ENCODE measurements at regions not wholly inside any gene's neighbourhood (a gene's known extent, or its start where the extent isn't known, plus 50 kb on each side); places are given as distances from the start of the nearest gene placed in this dataset.

DNA sequence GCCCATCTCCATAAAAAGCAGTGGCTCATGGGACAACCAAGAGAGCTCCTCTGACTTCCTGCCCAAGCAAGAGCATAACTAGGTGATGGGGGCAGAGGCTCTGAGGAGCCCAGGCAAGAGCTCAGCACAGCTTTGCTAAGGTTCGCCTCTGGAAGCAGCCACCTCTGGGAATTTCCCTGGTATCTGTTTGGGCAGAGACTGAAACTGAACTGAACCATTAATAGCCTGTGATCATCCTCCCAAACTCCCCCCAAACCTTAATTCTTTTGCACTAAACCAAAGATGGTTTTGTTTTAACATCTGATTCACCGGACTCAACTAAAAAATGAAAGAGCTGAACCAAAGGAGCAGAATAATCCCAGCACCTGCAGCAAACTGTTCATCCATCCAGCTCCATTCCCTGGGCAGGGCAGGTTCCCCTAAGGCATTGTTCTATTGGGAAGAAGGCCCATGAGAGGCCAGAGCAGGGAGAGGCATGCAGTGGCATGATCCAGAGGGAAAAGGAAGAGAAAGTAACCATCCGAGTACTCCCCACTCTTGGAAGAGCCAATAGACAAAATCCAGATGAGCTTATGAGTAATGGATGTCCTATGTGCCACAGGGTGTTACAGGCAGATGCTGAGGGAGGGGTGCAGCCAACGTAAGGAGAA is 77.8 kb upstream of the KAZN start:
- CTCF ChIA-PET = no interaction called here
- BruUV-seq (replicated peaks) = no TSS peak

DNA sequence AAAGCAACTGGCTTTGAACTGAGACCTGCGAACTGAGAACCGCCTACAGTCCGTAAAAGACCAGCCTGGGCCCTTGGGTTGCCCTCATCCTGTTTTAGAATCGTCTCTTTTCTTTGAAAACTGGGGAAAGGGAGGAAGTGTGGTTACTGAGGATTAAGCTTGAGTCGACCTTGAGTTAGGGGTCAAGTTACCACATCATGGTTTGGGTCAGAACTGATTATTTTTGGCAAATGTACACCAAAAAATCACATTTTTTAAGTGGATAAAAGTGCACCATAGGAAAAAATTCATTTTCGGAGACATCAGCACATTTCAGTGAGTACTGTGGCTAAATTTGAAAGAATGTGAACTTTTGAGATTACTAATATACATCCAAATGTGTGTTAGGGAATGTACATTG is 76.9 kb upstream of the KAZN start:
- TF ChIP-seq EZH2 (IDR thresholded peaks at IDR 0.05; ENCODE audit: low read depth) = no peak
- TF ChIP-seq, protein P1, sequence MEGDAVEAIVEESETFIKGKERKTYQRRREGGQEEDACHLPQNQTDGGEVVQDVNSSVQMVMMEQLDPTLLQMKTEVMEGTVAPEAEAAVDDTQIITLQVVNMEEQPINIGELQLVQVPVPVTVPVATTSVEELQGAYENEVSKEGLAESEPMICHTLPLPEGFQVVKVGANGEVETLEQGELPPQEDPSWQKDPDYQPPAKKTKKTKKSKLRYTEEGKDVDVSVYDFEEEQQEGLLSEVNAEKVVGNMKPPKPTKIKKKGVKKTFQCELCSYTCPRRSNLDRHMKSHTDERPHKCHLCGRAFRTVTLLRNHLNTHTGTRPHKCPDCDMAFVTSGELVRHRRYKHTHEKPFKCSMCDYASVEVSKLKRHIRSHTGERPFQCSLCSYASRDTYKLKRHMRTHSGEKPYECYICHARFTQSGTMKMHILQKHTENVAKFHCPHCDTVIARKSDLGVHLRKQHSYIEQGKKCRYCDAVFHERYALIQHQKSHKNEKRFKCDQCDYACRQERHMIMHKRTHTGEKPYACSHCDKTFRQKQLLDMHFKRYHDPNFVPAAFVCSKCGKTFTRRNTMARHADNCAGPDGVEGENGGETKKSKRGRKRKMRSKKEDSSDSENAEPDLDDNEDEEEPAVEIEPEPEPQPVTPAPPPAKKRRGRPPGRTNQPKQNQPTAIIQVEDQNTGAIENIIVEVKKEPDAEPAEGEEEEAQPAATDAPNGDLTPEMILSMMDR (conservative IDR thresholded peaks at IDR 0.05) = no peak
- ChIA-PET CTCF (no interaction called here), POLR2A (ENCODE audit: unreplicated experiment) (no interaction called here)
- Histone ChIP-seq H2AFZ (no peak overlapping the region), H3F3A (ENCODE audit: insufficient read depth, low read depth) (no peaks in the 10 kb centered on the region), H4K20me1 (ENCODE audit: insufficient read depth) (no peaks in the 10 kb centered on the region), H3K79me2 (ENCODE audit: low read depth) (no peaks in the 10 kb centered on the region), H3K27ac (no peak overlapping the region), H3K9me2 (ENCODE audit: insufficient read depth) (no peaks in the 10 kb centered on the region), H3K4me2 (no peak overlapping the region), H3K4me1 (replicated peaks; ENCODE audit: insufficient read depth) (no peaks in the 10 kb centered on the region), H3K27me3 (ENCODE audit: insufficient read depth, low read depth) (no peaks in the 10 kb centered on the region), H3K4me3 (no peak overlapping the region), H3K36me3 (ENCODE audit: low read depth) (no peaks in the 10 kb centered on the region), H3K9me3 (ENCODE audit: insufficient read depth, low read depth) (no peaks in the 10 kb centered on the region)
- intact Hi-C loops (cut with micrococcal nuclease; ENCODE audit: unreplicated experiment) = no loop called here
- no TSS peak for BruUV-seq (replicated peaks)
- no peak for DNase-seq

More for the DNA sequence above, 77.8 kb upstream of the KAZN start:
- Histone ChIP-seq H3K27ac (no peak overlapping the region), H3F3A (ENCODE audit: insufficient read depth, low read depth) (no peaks in the 10 kb centered on the region), H3K27me3 (ENCODE audit: insufficient read depth, low read depth) (no peaks in the 10 kb centered on the region), H4K20me1 (ENCODE audit: insufficient read depth) (no peaks in the 10 kb centered on the region), H3K79me2 (ENCODE audit: low read depth) (no peaks in the 10 kb centered on the region), H3K4me3 (no peak overlapping the region), H2AFZ (no peak overlapping the region), H3K36me3 (ENCODE audit: low read depth) (no peaks in the 10 kb centered on the region), H3K9me3 (ENCODE audit: insufficient read depth, low read depth) (no peaks in the 10 kb centered on the region), H3K9me2 (ENCODE audit: insufficient read depth) (no peaks in the 10 kb centered on the region), H3K4me2 (no peak overlapping the region), H3K4me1 (replicated peaks; ENCODE audit: insufficient read depth) (no peaks in the 10 kb centered on the region)
- POLR2A ChIA-PET (ENCODE audit: unreplicated experiment) = no interaction called here
- intact Hi-C loops (cut with micrococcal nuclease; ENCODE audit: unreplicated experiment) = no loop called here
- TF ChIP-seq EZH2 (IDR thresholded peaks at IDR 0.05; ENCODE audit: low read depth) = no peak
- TF ChIP-seq, protein P1 (conservative IDR thresholded peaks at IDR 0.05) = no peak
- no peak for DNase-seq

- Histone ChIP-seq H2AFZ (no peak overlapping the region), H3K27me3 (ENCODE audit: insufficient read depth, low read depth) (no peaks in the 10 kb centered on the region), H3F3A (ENCODE audit: insufficient read depth, low read depth) (no peaks in the 10 kb centered on the region), H3K79me2 (ENCODE audit: low read depth) (no peaks in the 10 kb centered on the region), H3K9me2 (ENCODE audit: insufficient read depth) (no peaks in the 10 kb centered on the region), H3K36me3 (ENCODE audit: low read depth) (no peaks in the 10 kb centered on the region), H3K4me2 (no peak overlapping the region), H3K9me3 (ENCODE audit: insufficient read depth, low read depth) (no peaks in the 10 kb centered on the region), H3K4me3 (no peak overlapping the region), H3K27ac (no peak overlapping the region), H4K20me1 (ENCODE audit: insufficient read depth) (no peaks in the 10 kb centered on the region), H3K4me1 (replicated peaks; ENCODE audit: insufficient read depth) (no peaks in the 10 kb centered on the region)
- intact Hi-C loops (cut with micrococcal nuclease; ENCODE audit: unreplicated experiment) = no loop called here
- no TSS peak for BruUV-seq (replicated peaks)
- POLR2A ChIA-PET (ENCODE audit: unreplicated experiment) = no interaction called here
- TF ChIP-seq, protein P1 (conservative IDR thresholded peaks at IDR 0.05) = no peak
- no peak for TF ChIP-seq EZH2 (IDR thresholded peaks at IDR 0.05; ENCODE audit: low read depth)
- no peak for DNase-seq
- CTCF ChIA-PET = no interaction called here
Measured at GRCh38 chr1:14522077-14522925, 76.2 kb upstream of the KAZN start.

All from PC-9 (cell line).